ENCODE measurements at regions not wholly inside any gene's neighbourhood (a gene's known extent, or its start where the extent isn't known, plus 50 kb on each side); places are given as distances from the start of the nearest gene placed in this dataset.

GRCh38 chr4:145297556-145297955 lies 117.2 kb upstream of the OTUD4 start:
- Histone ChIP-seq H2BK12ac (ENCODE audit: insufficient read length, low read depth, low read length) (no peak overlapping the region), H3K27ac (ENCODE audit: insufficient read length, low read depth, low read length) (no peak overlapping the region), H2BK120ac (ENCODE audit: low read depth, low read length, poor library complexity, severe bottlenecking) (no peak overlapping the region), H2AFZ (ENCODE audit: low read length) (no peak overlapping the region), H3K79me1 (ENCODE audit: insufficient read depth, low read depth, low read length, poor library complexity, severe bottlenecking) (no peaks in the 10 kb centered on the region), H3K23me2 (ENCODE audit: insufficient read length, low read depth, low read length, poor library complexity, severe bottlenecking) (no peaks in the 10 kb centered on the region), H2AK5ac (ENCODE audit: insufficient read length, low read length) (no peak overlapping the region), H3K27me3 (ENCODE audit: insufficient read depth, low read length) (no peaks in the 10 kb centered on the region), H3K4me1 (ENCODE audit: insufficient read depth, low read length) (no peaks in the 10 kb centered on the region), H4K20me1 (ENCODE audit: control insufficient read depth, insufficient read depth, insufficient read length) (no peaks in the 10 kb centered on the region), H4K91ac (ENCODE audit: insufficient read length, low read depth, low read length) (no peak overlapping the region), H4K5ac (ENCODE audit: insufficient read length, low read depth, low read length) (no peak overlapping the region), H3K9ac (ENCODE audit: extremely low read depth, insufficient read length, low read length) (no peak overlapping the region), H3K9me3 (ENCODE audit: control insufficient read depth, low read depth, low read length) (no peaks in the 10 kb centered on the region), H3K4me2 (ENCODE audit: insufficient read depth, insufficient read length, low read length) (no peak overlapping the region), H4K8ac (replicated peaks; ENCODE audit: insufficient read length, low read depth, low read length) (no peak overlapping the region), H3T11ph (ENCODE audit: low read length) (no peak overlapping the region), H3K23ac (ENCODE audit: insufficient read length, low read depth, low read length) (no peak overlapping the region), H2BK20ac (ENCODE audit: low read depth, low read length, poor library complexity, severe bottlenecking) (no peak overlapping the region), H3K14ac (ENCODE audit: insufficient read depth, low read length) (no peak overlapping the region), H3K4ac (ENCODE audit: low read depth, low read length) (no peak overlapping the region), H3K79me2 (ENCODE audit: insufficient read depth, low read length) (no peaks in the 10 kb centered on the region), H3K56ac (ENCODE audit: insufficient read length, low read depth, low read length) (no peak overlapping the region), H2BK5ac (ENCODE audit: insufficient read length, low read length) (no peak overlapping the region), H2BK15ac (ENCODE audit: low read depth, low read length) (no peak overlapping the region), H3K18ac (ENCODE audit: insufficient read length, low read depth, low read length) (no peak overlapping the region)
- Mint-ChIP-seq H3K4me3 (no peak overlapping the region), H3K27me3 (ENCODE audit: low read depth) (no peaks in the 10 kb centered on the region), H3K27ac (no peak overlapping the region), H3K36me3 (ENCODE audit: insufficient read depth in 1 of 3, low read depth in 3 of 3) (no peaks in the 10 kb centered on the region; a peak in 1 of 7 replicates), H3K9me3 (no peaks in the 10 kb centered on the region), H3K4me1 (no peaks in the 10 kb centered on the region)
- DNase-seq: no peak
- no peak for TF ChIP-seq CTCF (conservative IDR thresholded peaks at IDR 0.05)
